ENCODE measurements at regions not wholly inside any gene's neighbourhood (a gene's known extent, or its start where the extent isn't known, plus 50 kb on each side); places are given as distances from the start of the nearest gene placed in this dataset.
"Not testable (repeated sequence)": the region's sequence is repeated elsewhere in the genome, so short reads cannot be mapped to it uniquely, and the experiment has no call there.

DNA sequence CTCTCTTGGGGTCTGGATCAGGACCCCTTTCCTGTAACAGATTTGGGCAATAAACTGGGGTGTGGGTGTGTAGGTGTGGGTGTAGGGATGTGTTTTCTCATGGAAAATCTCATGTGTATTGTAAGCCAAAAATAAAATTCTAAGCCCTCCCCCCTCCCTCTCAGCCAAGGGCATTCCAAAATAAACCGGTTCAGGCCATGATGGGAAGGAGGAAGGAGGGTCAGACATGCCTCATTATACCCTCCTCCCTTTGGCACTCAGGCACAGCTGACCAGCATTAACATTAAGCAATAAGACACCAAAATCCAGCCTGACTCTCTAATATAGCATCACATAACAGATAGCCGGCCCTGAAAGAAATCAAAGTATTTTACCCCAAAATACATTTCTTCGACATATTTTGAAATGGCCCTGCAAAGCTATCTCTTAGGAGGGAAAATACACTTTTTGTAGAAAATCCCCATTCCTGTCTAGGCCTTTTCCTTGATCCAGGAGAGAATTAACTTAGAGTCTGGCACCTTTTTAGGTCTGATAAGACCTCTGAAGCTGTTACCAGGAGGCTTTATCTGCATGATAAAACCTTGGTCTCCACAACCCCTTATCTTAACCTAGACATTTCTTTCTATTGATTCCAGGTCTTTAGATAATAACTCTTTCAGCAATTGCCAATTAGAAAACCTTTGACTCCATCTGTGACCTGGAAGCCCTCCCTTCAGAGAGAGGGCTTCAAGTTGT lies 128.7 kb upstream of the COL5A2 start:
- no peak for DNase-seq (ENCODE audit: low read depth in 2 of 2)

DNA sequence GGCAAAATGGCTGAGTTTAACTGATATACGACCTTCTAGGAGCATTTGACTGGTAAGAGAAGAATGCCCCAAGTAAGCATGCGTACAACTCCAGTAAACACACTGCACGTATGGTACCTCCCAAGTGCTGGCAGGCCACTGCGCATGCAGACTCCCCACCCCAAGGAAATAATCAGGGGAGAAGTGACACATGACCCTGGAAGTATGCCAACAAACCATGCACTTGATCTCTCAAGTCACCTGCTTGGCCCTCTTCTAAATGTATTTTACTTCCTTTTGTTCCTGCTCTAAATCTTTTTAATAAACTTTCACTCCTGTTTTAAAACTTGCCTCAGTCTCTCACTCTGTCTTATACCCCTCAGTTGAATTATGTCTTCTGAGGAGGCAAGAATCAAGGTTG lies 129.8 kb upstream of the COL5A2 start:
- no peak for DNase-seq (ENCODE audit: low read depth in 2 of 2)

DNA sequence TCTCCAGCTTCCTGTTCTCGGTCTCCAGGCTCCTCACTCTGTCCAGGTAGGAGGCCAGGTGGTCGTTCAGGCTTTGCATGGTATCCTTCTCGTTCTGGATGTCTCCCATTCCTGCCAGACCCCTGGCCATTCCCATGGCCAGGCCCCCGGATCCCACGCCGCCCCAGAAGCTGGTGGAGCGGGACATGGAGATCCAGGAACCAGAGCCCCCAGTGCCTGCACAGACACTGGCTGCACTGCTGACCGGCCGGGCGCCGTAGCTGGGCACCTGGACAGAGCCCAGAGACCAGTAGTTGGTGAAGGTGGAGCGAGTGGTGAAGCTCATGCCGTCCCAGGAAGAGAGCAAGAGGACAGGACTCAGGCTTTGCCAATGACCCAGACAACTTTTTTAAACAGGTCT lies 129.1 kb upstream of the WDR75 start:
- no peak for DNase-seq (ENCODE audit: low read depth in 2 of 2)

DNA sequence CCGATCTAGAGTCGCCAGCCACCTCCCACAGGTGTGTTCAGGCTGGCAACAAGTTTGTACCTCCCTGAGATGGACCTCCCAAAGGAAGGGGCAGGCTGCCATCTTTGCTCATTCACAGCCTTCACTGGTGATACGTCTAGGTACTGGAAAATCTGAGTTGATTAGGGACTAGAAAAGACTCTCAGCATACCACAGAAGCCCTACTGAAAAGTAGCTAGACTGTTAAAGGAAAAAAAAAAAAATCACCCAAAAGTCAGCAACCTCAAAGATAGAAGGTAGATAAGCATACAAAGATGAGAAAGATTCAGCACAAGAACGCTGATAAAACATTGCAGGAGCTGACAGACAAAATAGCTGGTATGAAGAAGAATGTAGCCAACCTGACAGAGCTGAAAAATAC lies 128.6 kb upstream of the WDR75 start:
- DNase-seq (ENCODE audit: low read depth in 2 of 2) = no peak

DNA sequence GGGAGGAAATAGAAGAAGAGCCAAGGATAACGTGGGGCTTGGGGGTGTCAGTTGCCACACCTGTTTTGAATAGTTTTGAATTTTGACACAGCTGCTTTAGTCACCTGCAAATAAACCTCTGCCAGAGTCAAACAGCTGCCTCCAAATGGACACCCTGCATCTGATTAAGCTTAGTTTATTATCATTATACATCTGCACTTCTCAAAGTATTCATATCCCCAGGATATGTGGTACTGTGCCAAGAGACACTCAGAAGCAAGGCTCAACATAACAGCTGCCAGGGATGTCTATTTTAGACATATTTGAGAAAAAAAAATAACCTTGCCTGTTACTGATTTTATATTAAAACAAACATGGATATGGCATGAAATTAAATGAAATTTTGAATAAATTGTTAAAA lies 122.5 kb upstream of the WDR75 start:
- no peak for DNase-seq (ENCODE audit: low read depth in 2 of 2)

DNA sequence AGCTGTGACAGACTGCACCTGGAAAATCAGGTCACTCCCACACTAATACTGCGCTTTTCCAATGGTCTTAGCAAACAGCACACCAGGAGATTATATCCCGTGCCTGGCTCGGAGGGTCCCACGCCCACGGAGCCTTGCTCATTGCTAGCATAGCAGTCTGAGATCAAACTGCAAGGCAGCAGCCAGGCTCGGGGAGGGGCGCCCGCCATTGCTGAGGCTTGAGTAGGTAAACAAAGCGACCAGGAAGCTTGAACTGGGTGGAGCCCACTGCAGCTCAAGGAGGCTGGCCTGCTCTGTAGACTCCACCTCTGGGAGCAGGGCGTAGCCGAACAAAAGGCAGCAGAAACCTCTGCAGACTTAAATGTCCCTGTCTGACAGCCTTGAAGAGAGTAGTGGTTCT lies 121.8 kb upstream of the WDR75 start:
- DNase-seq (ENCODE audit: low read depth in 2 of 2) = not testable (repeated sequence)

DNA sequence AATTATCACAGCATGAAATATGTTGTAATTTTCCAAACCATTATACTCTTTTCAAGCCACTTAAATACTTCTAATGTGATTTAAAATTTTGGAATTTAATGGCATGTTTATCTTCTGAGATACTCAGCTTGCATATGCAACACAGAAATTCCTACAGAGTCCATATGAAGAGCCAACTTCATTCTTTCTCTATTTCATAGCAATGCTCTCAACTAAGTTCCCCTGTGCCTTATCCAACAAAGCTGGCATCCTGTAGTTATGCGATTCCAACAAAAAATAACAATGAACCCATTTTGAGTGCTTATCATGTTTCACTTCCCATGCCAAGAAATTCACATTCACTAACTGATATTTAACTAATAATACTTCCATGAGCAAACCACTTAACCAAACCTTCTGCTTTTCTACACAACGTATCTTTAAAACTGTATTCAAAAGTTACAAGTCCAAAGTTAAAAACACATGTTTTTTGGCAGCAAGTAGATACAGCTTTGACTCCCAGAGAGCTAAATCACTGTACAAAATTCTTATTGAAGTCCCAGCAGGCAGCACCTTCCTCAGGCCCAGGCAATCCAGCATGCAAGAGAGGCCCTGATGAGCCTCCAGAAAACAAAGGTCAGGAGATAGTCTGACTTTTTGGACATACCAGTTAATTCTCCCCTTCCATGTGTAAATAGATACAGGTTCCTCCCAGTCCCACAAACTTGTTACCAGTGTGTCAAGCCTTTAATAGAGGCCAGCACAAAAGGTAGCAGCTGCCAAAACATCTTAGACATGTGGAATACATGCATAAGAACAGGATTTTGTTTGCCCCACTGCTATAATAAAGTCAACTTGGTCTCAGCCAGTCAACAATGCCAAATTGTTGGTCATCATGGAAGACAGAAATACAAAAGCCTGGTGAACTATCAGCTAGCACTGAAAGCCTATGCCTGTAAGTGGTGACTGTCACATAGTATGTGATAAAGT lies 113.1 kb upstream of the WDR75 start:
- no peak for DNase-seq (ENCODE audit: low read depth in 2 of 2)

DNA sequence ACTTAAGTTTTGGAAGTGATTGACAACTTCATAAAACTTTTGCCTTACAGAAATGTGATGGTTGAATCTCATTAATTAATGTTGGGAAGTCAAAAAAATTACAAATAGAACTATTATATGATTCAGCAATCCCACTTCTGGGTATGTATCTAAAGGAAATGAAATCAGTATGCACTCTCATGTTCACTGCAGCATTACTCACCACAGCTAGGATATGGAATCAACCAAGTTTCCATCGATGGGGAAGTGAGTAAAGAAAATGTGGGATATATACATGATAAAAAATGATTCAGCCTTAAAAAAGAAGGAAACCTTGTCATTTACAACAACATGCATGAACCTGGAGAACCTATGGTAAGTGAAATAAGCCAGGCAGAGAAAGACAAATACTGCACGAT lies 112.4 kb upstream of the WDR75 start:
- no peak for DNase-seq (ENCODE audit: low read depth in 2 of 2)

DNA sequence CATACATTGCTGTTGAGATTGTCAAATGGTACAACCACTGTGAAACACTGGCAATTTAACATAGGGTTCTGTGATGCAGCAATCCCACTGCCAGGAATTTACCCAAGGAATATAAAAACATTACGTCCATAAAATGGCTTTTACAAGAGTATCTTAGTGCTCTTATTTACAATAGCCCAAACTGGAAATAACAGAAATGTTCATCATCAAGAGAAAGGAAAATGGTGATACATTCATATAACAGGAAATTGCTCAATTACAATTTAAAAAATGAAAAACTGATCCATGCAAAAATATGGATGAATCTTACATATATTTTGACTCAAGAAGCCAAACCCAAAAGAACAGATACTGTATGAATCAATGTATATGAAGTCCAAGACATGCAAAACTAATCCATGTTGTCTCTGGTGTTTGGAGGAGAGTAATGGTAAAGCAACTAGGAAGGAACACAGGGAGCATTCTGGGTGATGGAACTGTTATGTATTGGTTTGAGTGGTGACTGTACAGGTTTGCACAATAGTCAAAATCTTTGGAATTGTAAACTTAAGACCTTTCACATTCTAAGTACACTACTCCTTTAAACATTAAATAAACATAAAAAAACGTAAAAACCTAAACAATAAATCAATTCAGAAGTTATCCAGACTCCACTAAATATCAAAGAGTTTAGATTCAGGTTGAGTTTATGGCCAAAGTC lies 104.8 kb upstream of the WDR75 start:
- DNase-seq (ENCODE audit: low read depth in 2 of 2) = no peak

DNA sequence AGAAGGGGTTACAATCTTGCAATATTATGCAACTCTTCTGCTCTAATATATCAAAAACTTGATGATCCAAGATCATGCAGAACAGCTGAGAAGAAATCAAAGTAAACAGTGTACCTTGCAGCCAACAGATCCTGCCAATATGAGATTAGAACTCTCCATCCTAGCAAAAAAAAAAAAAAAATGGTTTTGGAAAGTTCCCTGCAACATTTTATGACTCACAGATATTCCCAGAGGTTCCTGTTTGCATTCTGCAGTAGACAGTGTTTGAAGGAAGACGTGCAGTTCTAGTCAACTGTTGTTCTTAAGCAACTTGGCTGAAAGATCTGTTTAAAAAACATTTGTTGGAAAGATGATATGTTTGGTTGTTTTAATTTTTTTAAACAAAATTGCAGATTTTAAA lies 103.6 kb upstream of the WDR75 start:
- no peak for DNase-seq (ENCODE audit: low read depth in 2 of 2)

DNA sequence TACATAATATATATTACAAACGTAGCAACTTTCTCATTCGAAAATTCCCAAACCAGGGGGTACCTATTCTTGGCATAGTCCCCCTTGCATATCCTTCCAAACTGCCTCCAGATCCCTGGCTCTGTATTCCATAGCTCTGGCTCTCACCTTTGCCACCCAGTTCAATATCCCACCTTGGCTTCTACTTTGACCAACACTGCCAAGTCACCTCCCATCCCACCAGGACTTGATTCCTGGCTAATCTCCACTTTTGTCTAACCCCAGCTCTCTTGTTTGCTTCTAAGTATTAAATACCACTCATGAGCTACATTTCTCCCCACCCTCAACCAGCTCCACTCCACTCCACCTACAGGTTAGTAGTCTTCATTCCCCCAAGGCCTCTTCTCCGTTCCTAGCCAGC lies 103.2 kb upstream of the WDR75 start:
- DNase-seq (ENCODE audit: low read depth in 2 of 2) = no peak

DNA sequence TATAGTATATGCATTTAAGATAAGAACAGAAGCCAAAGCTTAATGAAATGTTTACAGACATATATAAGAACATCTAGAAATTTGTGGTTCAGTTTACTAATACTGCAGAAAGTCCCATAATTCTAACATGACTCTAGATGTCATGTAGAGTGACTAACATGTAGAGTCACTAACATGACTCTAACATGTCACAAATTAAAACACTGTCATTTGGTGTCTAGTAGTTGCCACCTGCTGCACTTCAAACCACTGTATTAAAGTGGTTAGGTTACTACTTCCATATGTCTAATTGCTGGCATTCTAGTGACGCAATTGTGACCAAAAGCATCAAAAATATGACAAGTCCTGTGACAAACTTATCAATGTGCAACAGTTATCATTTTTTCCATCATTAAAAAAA lies 100.2 kb upstream of the WDR75 start:
- DNase-seq (ENCODE audit: low read depth in 2 of 2) = no peak

DNA sequence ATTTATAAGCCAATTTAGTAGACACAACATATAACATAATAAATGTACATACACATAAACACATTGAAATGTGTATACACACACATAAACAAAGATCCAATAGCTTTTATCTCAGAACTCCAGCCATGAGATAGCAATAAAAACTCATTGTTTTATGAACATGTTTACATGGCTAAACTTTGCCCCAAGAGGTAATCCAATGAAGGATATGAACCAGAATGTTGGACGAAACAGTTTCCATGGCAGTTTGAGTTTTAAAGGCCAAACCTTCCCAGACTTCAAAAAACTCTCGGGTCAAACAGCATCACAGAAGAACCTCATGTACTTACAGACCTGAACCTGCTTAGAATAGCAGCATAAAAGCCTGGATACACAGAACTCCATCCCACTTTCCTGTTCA lies 97.2 kb upstream of the WDR75 start:
- DNase-seq (ENCODE audit: low read depth in 2 of 2) = no peak

DNA sequence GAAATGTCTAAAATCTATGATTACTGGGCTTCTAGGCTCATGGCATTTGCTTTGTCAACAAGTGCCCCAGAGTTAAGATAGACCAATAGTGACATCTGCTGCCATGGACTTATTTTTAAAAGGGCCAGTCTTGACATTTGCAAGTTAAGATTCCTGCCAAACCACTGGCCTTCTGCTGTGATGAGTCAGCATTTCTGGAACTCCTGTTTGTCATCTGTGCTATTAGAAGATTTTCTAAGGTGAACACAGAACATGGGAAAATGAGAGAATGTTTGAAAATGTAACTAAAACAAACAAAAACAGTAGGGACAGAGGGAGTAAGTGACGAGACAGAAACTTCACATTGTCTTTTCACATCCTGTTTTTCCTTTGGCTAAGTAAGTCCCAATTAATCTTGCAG lies 93.7 kb upstream of the WDR75 start:
- no peak for DNase-seq (ENCODE audit: low read depth in 2 of 2)

DNA sequence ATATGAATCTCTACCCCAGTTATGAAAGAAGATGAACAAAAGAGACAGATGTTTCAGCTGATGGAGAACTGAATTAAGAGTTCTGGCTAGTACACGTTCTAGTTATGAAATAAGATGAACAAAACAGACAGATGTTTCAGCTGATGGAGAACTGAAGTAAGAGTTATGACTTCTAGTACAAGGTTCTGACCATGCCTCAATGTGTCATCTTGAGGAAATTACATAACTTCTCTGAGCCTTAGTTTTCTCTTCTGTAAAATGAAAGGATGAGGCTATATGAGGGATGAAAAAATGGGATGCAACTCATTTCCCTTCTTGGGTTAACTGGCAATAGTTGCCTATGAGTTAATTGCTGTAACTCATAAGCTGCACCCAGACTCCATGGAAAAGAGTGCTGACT lies 92.9 kb upstream of the WDR75 start:
- DNase-seq (ENCODE audit: low read depth in 2 of 2) = no peak

DNA sequence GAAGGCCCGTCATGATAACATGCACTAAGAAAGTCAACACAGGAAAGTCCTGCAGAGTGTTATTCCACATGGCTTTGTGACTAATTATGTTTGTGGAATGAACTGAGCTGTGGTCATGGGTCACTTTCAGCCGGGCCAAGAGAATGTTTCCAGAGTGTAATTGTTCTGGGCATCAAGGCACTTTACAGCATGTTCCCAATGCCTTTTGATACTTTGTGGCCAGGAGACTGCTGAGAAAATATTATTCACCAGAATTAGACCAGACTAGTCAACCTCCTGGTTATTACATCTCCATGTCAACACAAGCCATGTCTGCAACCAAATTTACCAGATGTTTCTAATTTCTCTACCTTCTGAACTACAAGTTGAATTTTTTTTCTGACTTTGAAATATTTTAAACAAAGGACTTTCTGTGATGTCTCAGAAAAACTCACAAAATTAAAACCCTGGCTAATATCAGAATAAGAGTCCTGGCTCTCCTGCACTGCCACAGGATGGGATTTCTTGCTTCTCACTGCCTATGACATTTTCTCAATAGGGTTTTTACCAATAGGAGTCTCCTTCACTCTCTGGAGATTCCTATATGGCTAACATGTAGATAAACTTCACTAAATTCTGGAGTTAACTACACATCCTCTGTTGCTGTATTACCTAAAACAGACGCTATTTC lies 90.6 kb upstream of the WDR75 start:
- no peak for DNase-seq (ENCODE audit: low read depth in 2 of 2)

DNA sequence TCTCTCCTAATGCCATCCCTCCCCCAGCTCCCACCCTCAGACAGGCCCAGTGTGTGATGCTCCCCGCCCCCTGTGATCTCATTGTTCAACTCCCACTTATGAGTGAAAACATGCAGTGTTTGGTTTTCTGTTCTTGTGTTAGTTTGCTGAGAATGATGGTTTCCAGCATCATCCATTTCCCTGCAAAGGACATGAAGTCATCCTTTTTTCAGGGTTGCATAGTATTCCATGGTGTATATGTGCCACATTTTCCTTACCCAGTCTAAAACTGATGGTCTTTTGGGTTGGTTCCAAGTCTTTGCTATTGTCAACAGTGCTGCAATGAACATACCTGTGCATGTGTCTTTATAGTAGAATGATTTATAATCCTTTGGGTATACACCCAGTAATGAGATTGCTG lies 89.3 kb upstream of the WDR75 start:
- not testable (repeated sequence) for DNase-seq (ENCODE audit: low read depth in 2 of 2)

DNA sequence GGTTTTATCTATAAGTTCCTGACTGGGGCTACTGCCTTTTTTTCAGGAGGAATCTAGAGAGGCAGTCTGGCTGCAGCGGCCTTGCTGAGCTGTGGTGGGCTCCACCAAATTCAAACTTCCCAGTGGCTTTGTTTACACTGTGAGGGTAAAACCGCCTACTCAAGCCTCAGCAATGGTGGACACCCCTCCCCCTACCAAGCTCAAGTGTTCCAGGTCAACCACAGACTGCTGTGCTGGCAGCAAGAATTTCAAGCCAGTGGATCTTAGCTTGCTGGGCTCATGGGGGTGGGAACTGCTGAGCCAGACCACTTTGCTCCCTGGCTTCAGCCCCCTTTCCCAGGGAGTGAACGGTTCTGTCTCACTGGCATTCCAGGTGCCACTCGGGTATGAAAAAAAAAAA lies 83.9 kb upstream of the WDR75 start:
- DNase-seq (ENCODE audit: low read depth in 2 of 2) = not testable (repeated sequence)

DNA sequence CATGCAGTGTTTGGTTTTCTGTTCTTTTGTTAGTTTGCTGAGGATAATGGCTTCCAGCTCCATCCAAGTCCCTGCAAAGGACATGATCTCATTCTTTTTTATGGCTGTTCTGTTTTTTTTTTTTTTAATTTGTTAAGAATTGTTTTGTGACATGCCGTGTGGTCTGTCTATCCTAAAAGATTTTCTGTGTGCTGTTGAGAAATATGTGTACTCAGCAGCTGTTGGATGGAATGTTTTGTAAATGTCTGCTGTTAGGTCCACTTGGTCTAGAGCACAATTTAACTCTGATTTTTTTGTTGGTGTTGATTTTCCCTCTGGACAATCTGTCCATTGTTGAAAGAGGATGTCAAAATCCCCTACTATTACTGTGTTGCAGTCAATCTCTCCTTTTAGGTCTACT lies 80.4 kb upstream of the WDR75 start:
- DNase-seq (ENCODE audit: low read depth in 2 of 2) = no peak

DNA sequence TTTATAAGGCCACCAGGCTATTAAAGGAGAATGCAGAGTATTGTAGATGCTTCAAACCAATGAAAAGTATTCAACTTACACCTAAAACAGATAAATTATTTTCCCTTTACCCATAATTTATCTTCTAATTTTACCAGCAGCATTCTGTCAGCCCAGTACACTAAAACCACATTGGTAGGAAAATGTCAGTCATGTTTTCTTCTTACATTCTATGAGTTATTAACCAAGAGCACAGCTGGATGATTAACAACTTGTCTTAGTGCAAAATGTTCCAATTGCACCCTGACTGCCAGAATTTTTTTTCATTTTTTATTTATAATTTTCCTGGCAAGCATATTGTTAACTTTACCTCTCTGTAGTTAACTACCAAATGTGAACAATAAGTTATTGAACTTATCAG lies 79.0 kb upstream of the WDR75 start:
- no peak for DNase-seq (ENCODE audit: low read depth in 2 of 2)

DNA sequence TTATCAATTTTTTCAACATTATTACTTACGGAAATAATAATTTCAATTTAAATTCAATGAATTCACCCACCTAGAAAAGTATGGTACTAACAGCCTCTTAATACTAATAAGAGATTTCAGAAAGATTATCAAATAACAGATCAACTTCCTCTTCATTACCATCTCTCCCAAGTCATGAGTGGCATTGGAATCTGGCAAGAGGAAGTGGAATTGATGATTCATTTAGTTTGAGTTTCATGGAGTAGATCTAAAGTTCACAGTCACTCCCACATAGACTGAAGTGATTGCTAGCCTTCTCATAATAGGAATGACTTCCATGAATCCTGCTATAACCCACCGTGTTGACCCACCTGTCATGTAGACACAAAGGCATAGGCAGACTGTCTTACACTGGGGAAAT lies 77.7 kb upstream of the WDR75 start:
- no peak for DNase-seq (ENCODE audit: low read depth in 2 of 2)

DNA sequence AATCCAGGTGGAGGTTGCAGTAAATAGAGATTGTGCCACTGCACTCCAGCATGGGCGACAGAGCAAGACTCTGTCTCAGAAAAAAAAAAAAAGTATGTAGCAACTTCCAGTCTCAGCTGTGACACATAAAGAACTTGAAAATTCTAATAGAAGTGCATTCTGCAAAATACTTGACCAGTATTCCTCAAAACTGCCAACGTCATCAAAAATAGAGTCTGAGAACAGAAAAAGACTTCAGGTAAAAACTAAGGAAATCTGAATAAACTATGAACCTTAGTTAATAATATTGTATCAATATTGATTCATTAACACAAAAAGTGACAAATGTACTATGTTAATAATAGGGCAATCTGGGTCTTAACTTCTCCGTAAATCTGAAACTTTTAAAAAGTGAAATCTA lies 76.7 kb upstream of the WDR75 start:
- no peak for DNase-seq (ENCODE audit: low read depth in 2 of 2)
